ENCODE measurements at regions not wholly inside any gene's neighbourhood (a gene's known extent, or its start where the extent isn't known, plus 50 kb on each side); places are given as distances from the start of the nearest gene placed in this dataset.

GRCh38 chr9:93761822-93762221 lies 185.4 kb downstream of the PHF2 start:
- TF ChIP-seq, protein P1, sequence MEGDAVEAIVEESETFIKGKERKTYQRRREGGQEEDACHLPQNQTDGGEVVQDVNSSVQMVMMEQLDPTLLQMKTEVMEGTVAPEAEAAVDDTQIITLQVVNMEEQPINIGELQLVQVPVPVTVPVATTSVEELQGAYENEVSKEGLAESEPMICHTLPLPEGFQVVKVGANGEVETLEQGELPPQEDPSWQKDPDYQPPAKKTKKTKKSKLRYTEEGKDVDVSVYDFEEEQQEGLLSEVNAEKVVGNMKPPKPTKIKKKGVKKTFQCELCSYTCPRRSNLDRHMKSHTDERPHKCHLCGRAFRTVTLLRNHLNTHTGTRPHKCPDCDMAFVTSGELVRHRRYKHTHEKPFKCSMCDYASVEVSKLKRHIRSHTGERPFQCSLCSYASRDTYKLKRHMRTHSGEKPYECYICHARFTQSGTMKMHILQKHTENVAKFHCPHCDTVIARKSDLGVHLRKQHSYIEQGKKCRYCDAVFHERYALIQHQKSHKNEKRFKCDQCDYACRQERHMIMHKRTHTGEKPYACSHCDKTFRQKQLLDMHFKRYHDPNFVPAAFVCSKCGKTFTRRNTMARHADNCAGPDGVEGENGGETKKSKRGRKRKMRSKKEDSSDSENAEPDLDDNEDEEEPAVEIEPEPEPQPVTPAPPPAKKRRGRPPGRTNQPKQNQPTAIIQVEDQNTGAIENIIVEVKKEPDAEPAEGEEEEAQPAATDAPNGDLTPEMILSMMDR (IDR thresholded peaks at IDR 0.05) = no peak
- no peak for TF ChIP-seq POLR2A (IDR thresholded peaks at IDR 0.05)

Measured in body of pancreas (tissue), 4 donors.